NB4 (cell line): ENCODE measurements at regions not wholly inside any gene's neighbourhood (a gene's known extent, or its start where the extent isn't known, plus 50 kb on each side); places are given as distances from the start of the nearest gene placed in this dataset.

Source experiments
- DNase-seq: peaks from one replicate; pipeline ENCODE4 v3.0.0; 2010; ENCODE audit warnings: low read depth
- H3K4me3 ChIP-seq: one replicate; pipeline ENCODE4 v1.5.1; 2011; ENCODE audit warnings: mild to moderate bottlenecking, low read depth, low read length, moderate library complexity
- MAX ChIP-seq: IDR thresholded peaks from 2 replicates; pipeline ENCODE4 v1.6.1; 2011; ENCODE audit warnings: low read depth, low read length
- MYC ChIP-seq: IDR thresholded peaks from 2 replicates; pipeline ENCODE4 v1.6.1; 2011; ENCODE audit warnings: low read depth, low read length
- POLR2A ChIP-seq: IDR thresholded peaks from 2 replicates; pipeline ENCODE4 v1.6.1; 2011; ENCODE audit warnings: mild to moderate bottlenecking; ENCODE audit not compliant: insufficient read length; ENCODE audit errors: extremely low read depth
- TF ChIP-seq, protein P1 (sequence below): IDR thresholded peaks from one replicate; pipeline ENCODE4 v1.5.1; 2012; ENCODE audit warnings: low read depth, low read length

- no peak for TF ChIP-seq POLR2A
- TF ChIP-seq MAX: no peak
- no peak overlapping the region for H3K4me3 ChIP-seq
- no peak for DNase-seq
Measured at GRCh38 chr13:24087605-24088225, 72.8 kb upstream of the SPATA13 start.

GRCh38 chr13:24090049-24090448, 70.5 kb upstream of the SPATA13 start:
- DNase-seq: no peak
- no peak overlapping the region for H3K4me3 ChIP-seq
- TF ChIP-seq MAX (no peak), POLR2A (no peak), MYC (no peak)
- TF ChIP-seq, protein P1, sequence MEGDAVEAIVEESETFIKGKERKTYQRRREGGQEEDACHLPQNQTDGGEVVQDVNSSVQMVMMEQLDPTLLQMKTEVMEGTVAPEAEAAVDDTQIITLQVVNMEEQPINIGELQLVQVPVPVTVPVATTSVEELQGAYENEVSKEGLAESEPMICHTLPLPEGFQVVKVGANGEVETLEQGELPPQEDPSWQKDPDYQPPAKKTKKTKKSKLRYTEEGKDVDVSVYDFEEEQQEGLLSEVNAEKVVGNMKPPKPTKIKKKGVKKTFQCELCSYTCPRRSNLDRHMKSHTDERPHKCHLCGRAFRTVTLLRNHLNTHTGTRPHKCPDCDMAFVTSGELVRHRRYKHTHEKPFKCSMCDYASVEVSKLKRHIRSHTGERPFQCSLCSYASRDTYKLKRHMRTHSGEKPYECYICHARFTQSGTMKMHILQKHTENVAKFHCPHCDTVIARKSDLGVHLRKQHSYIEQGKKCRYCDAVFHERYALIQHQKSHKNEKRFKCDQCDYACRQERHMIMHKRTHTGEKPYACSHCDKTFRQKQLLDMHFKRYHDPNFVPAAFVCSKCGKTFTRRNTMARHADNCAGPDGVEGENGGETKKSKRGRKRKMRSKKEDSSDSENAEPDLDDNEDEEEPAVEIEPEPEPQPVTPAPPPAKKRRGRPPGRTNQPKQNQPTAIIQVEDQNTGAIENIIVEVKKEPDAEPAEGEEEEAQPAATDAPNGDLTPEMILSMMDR: no peak

DNA sequence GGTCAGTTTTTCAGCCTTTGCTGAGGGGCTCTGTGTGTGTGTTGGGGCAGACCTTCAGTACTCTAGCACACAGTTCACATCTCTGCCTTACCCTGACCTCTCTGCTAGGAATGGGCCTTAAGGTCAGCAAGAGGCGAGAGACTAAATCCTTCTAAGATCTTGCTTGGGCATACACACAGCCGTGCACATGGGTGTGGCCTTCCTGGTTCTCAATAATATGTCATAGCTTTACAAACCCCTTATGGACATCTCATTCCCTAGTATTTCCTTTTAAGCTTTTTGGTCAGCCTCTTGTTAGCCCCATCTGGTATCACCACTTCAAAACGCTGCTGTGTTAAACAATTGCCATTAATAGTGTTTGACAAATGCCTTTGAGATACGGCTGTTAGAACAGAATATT, 69.4 kb upstream of the SPATA13 start:
- H3K4me3 ChIP-seq: no peak overlapping the region
- DNase-seq: no peak
- TF ChIP-seq, protein P1: no peak
- TF ChIP-seq POLR2A: no peak
- no peak for TF ChIP-seq MAX
- no peak for TF ChIP-seq MYC

- TF ChIP-seq POLR2A: no peak
- H3K4me3 ChIP-seq: no peak overlapping the region
- DNase-seq: no peak
Measured at GRCh38 chr13:24092108-24092507, 68.4 kb upstream of the SPATA13 start.

DNA sequence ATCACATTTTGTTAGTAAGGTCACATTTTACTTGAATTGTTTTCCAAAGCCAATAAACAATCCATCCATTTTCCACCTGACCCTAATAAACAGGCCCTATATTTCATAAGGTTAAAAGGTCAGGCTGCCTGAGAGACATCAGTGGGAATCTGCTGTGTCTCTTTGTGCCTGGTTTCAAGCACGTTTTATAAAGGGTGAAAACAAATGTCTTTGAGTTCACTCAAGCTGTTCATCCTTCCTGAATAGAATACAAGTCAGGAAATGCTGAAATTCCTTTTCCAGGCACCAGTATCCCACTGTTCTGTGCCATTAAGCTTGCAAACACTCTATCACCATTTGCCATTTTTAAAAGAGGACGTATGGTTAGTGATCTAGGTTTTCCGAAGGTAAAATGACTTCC, 67.5 kb upstream of the SPATA13 start:
- H3K4me3 ChIP-seq: no peak overlapping the region
- TF ChIP-seq POLR2A (no peak), MYC (no peak), MAX (no peak)
- TF ChIP-seq, protein P1: no peak
- no peak for DNase-seq

GRCh38 chr13:24096659-24097058, 63.9 kb upstream of the SPATA13 start:
- H3K4me3 ChIP-seq: no peak overlapping the region
- no peak for TF ChIP-seq POLR2A
- TF ChIP-seq, protein P1: no peak
- TF ChIP-seq MAX: no peak
- TF ChIP-seq MYC: no peak
- no peak for DNase-seq

DNA sequence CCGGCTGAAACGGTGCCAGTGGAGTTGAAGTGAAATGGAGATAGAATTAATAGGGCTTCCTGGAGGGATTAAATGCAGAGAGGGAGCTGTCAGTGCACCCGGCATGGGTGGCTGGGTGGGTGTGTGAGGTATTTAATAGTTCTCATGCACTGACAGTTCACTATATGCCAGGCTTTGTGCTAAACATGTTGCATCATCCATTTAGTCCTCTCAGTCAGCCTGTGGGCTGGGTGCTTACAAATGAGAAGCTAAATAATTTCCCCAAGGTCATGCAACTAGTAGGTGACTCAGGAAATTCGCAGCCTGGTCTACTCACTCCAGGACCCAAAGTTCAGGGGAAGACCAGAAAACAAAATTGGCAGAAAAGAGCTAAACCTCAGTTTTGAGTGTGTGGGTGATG, 63.5 kb upstream of the SPATA13 start:
- DNase-seq: peak; percentile 63
- TF ChIP-seq, protein P1: no peak
- no peak for TF ChIP-seq POLR2A
- no peak for TF ChIP-seq MYC
- TF ChIP-seq MAX: no peak
- H3K4me3 ChIP-seq: no peak overlapping the region
